ENCODE measurements at regions not wholly inside any gene's neighbourhood (a gene's known extent, or its start where the extent isn't known, plus 50 kb on each side); places are given as distances from the start of the nearest gene placed in this dataset.

GRCh38 chr19:30240904-30241695 lies 131.1 kb upstream of the ZNF536 start:
- Histone ChIP-seq H3K27ac (ENCODE audit: low read depth, low read length) (no peak overlapping the region), H2BK15ac (ENCODE audit: low read length) (no peak overlapping the region), H3K4me2 (ENCODE audit: insufficient read depth in 1 of 2, low read depth in 2 of 2, low read length in 2 of 2) (no peak overlapping the region), H3K4me3 (ENCODE audit: extremely low read depth in 1 of 4, insufficient read depth in 2 of 4, low read depth in 3 of 4, low read length in 4 of 4) (no peak overlapping the region), H3K23me2 (ENCODE audit: low read depth, low read length) (0 out of 2 replicates have a peak, but pooled peaks cover 2% of the 10 kb centered on the region), H4K91ac (replicated peaks; ENCODE audit: insufficient read length, low read length) (no peak overlapping the region), H3K23ac (ENCODE audit: insufficient read length) (no peak overlapping the region), H4K5ac (ENCODE audit: insufficient read length, low read depth, low read length) (no peak overlapping the region), H3K79me1 (ENCODE audit: low read depth, low read length) (no peaks in the 10 kb centered on the region; the same call in 1 of the 2 replicates), H3K9me3 (ENCODE audit: insufficient read depth in 2 of 2, low read depth in 1 of 2, low read length in 1 of 2) (no peaks in the 10 kb centered on the region), H3K56ac (replicated peaks; ENCODE audit: insufficient read length, low read depth, low read length) (no peak overlapping the region), H3K14ac (ENCODE audit: insufficient read length) (no peak overlapping the region), H2BK120ac (replicated peaks; ENCODE audit: low read depth, low read length) (no peak overlapping the region), H3K18ac (ENCODE audit: extremely low read depth, low read length) (no peak overlapping the region), H4K20me1 (replicated peaks in 1 of 2; ENCODE audit: control insufficient read depth in 1 of 2, insufficient read depth in 2 of 2, low read length in 2 of 2) (no peaks in the 10 kb centered on the region), H4K8ac (ENCODE audit: extremely low read depth, insufficient read depth, low read length) (no peak overlapping the region), H2BK12ac (ENCODE audit: low read depth, low read length) (no peak overlapping the region), H3K9ac (replicated peaks in 1 of 4; ENCODE audit: extremely low read depth in 1 of 4, low read depth in 3 of 4, low read length in 3 of 4) (no peak overlapping the region), H2BK5ac (ENCODE audit: low read depth, low read length) (no peak overlapping the region), H3K36me3 (ENCODE audit: control insufficient read depth in 2 of 4, insufficient read depth in 4 of 4, low read length in 3 of 4) (no peaks in the 10 kb centered on the region), H2BK20ac (ENCODE audit: low read length) (no peak overlapping the region), H3K4ac (replicated peaks; ENCODE audit: insufficient read length, low read depth, low read length) (no peak overlapping the region), H3K79me2 (ENCODE audit: control insufficient read depth in 1 of 2, insufficient read depth in 2 of 2, low read length in 2 of 2) (no peaks in the 10 kb centered on the region), H2AFZ (ENCODE audit: low read length) (no peak overlapping the region), H2AK5ac (ENCODE audit: low read depth, low read length) (no peak overlapping the region), H3K4me1 (replicated peaks in 1 of 4; ENCODE audit: control insufficient read depth in 3 of 4, insufficient read depth in 4 of 4, low read length in 3 of 4) (peaks cover 0 to 7% (median 2%) of the 10 kb centered on the region in 4 experiments; a peak in 4 of 7 replicates), H3K27me3 (replicated peaks in 1 of 4; ENCODE audit: control insufficient read depth in 3 of 4, extremely low read depth in 1 of 4, insufficient read depth in 3 of 4, low read length in 3 of 4) (peaks cover 0 to 2% (median 0%) of the 10 kb centered on the region in 4 experiments; a peak in 1 of 7 replicates)
- ChIA-PET CTCF (ENCODE audit: partially characterized antibody) (no interaction called here), POLR2A (ENCODE audit: partially characterized antibody) (no interaction called here)
- no peak for FAIRE-seq
- no peak for DNase-seq (ENCODE audit: low read depth in 1 of 2, low spot score in 2 of 2)
- WGBS, 2 experiments (ENCODE audit: extremely low coverage in 1 of 2, insufficient coverage in 1 of 2, insufficient read length in 1 of 2, insufficient replicate concordance in 2 of 2, low coverage in 1 of 2, low lambda C conversion rate in 2 of 2, missing lambda C conversion rate in 1 of 2): 96% methylated on average over 9 of the region's 9 CpGs; no CpG with 5 or more reads in 1 of the 2 experiments
- no peak for TF ChIP-seq ATF2 (IDR thresholded peaks at IDR 0.05; ENCODE audit: low read length)
- TF ChIP-seq BRCA1 (IDR thresholded peaks at IDR 0.05; ENCODE audit: low read depth, low read length): no peak
- TF ChIP-seq CTBP2 (IDR thresholded peaks at IDR 0.05; ENCODE audit: borderline replicate concordance, insufficient read depth, insufficient read length, low read length): no peak
- TF ChIP-seq SIRT6 (IDR thresholded peaks at IDR 0.05; ENCODE audit: low read length): no peak
- TF ChIP-seq POU5F1 (IDR thresholded peaks at IDR 0.05; ENCODE audit: low read depth, low read length): no peak
- no peak for TF ChIP-seq JUN (IDR thresholded peaks at IDR 0.05; ENCODE audit: low read depth, low read length)
- TF ChIP-seq PHF8 (conservative IDR thresholded peaks at IDR 0.05; ENCODE audit: low read depth, low read length): no peak
- no peak for TF ChIP-seq SAP30 (IDR thresholded peaks at IDR 0.05; ENCODE audit: insufficient read depth, insufficient replicate concordance, low read length)
- TF ChIP-seq TAF1 (IDR thresholded peaks at IDR 0.05; ENCODE audit: low read depth, low read length): no peak
- no peak for TF ChIP-seq ATF3 (IDR thresholded peaks at IDR 0.05; ENCODE audit: insufficient read depth, low read depth, low read length)
- no peak for TF ChIP-seq KDM5A (IDR thresholded peaks at IDR 0.05; ENCODE audit: low read length)

Measured in H1 (cell line).